ENCODE measurements at regions not wholly inside any gene's neighbourhood (a gene's known extent, or its start where the extent isn't known, plus 50 kb on each side); places are given as distances from the start of the nearest gene placed in this dataset.
A peak's percentile ranks its signal among the peaks of the same experiment; 100 is the strongest.

DNA sequence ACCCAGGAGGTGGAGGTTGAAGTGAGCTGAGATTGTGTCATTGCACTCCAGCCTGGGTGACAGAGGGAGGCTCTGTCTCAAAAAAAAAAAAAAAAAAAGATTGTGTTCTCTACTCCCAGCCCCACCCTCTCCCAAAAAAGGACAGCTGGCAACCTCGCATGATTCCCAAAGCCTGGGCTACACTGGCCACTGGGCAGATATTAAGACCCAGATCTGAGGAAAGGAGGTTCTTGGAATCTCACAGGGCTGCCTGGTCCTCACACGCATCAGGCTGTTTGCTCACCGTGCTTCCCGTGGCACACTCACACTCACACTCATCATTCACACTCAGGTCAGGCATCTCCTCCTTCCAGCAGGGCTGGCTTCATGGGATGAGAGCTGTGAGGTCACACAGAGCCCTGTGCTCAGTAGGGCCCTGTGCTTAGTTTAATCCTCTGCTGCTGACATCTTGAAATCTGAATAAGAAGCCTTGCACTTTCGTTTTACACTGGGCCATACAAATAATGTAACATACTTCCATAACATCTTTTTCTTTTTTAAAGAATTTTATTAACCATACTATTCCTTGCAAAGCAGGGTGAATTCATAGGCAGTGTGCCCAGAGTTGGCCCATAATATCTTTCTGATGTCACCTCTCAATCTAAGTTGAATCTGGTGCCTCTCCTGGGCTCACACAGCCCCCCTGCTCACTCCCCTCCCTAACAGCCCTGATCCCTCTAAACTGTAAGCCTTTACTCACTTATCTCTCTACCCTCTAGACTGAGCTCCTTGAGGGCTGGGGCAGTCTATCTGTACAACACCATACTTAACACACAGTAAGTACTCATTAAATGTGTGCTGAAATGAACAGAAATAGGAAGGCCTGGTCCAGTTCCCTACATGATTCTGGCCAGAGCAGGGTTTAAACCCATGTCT is 50.2 kb upstream of the C15orf39 start:
- TF ChIP-seq, protein P1, sequence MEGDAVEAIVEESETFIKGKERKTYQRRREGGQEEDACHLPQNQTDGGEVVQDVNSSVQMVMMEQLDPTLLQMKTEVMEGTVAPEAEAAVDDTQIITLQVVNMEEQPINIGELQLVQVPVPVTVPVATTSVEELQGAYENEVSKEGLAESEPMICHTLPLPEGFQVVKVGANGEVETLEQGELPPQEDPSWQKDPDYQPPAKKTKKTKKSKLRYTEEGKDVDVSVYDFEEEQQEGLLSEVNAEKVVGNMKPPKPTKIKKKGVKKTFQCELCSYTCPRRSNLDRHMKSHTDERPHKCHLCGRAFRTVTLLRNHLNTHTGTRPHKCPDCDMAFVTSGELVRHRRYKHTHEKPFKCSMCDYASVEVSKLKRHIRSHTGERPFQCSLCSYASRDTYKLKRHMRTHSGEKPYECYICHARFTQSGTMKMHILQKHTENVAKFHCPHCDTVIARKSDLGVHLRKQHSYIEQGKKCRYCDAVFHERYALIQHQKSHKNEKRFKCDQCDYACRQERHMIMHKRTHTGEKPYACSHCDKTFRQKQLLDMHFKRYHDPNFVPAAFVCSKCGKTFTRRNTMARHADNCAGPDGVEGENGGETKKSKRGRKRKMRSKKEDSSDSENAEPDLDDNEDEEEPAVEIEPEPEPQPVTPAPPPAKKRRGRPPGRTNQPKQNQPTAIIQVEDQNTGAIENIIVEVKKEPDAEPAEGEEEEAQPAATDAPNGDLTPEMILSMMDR (IDR thresholded peaks at IDR 0.05) = no peak
- H3K4me3 Mint-ChIP-seq = peak overlapping the region; percentile 38; the same call in 1 of the 2 replicates
- peaks cover 4% of the 10 kb centered on the region for H3K9me3 Mint-ChIP-seq
- peaks cover 3% of the 10 kb centered on the region; the same call in 1 of the 2 replicates for H3K27me3 Mint-ChIP-seq (ENCODE audit: insufficient read depth)
- no peak for DNase-seq
- peaks cover 25% of the 10 kb centered on the region for H3K4me1 Mint-ChIP-seq (ENCODE audit: low read depth)
- H3K27ac Mint-ChIP-seq = peak overlapping the region; percentile 54
- H3K36me3 Mint-ChIP-seq (ENCODE audit: low read depth) = peaks cover 9% of the 10 kb centered on the region
